Panc1 (cell line): ENCODE measurements at regions not wholly inside any gene's neighbourhood (a gene's known extent, or its start where the extent isn't known, plus 50 kb on each side); places are given as distances from the start of the nearest gene placed in this dataset.

ENCODE experiments used
- ATAC-seq: fragments of 200-7000 bp; cut with Tn5 transposase; 2 replicates; pipeline ENCODE4 v1.9.1; 2020; ENCODE audit warnings: mild to moderate bottlenecking, moderate library complexity
- BruUV-seq: library from RNA; stranded (reverse); fragments of 400-500 nt; replicated peaks from 2 replicates; lab custom pipeline; 2021; lab: Mats Ljungman, UMichigan
- CTCF ChIA-PET: fragments of 300-600 bp; sonication (Branson Sonifier 250); formaldehyde crosslinking; loops from one replicate; lab custom pipeline; 2022; ENCODE audit warnings: antibody characterized with exemption; lab: Charles Lee
- POLR2A ChIA-PET: fragments of 300-600 bp; sonication (Branson Sonifier 250); formaldehyde crosslinking; loops from one replicate; lab custom pipeline; 2022; ENCODE audit warnings: antibody characterized with exemption; lab: Charles Lee
- DNase-seq: peaks from one replicate; pipeline ENCODE4 v3.0.0-alpha.2; 2010; ENCODE audit warnings: low read depth, low spot score
- H3K27ac ChIP-seq: 2 replicates; pipeline ENCODE4 v1.5.1; 2011; ENCODE audit warnings: mild to moderate bottlenecking, low read length, inconsistent platforms
- H3K27me3 ChIP-seq: fragments of 200-500 bp; sonication (Bioruptor generic); 2 replicates; pipeline ENCODE4 v1.6.0; 2014; ENCODE audit warnings: low read length, inconsistent platforms; ENCODE audit not compliant: control insufficient read depth, insufficient read depth
- H3K36me3 ChIP-seq: fragments of 200-500 bp; sonication (Bioruptor generic); 2 replicates; pipeline ENCODE4 v1.5.1; 2014; ENCODE audit warnings: inconsistent platforms, mild to moderate bottlenecking, low read length, moderate library complexity; ENCODE audit not compliant: control insufficient read depth, insufficient read depth
- H3K4me1 ChIP-seq: 2 replicates; pipeline ENCODE4 v1.5.1; 2011; ENCODE audit warnings: inconsistent platforms, mild to moderate bottlenecking, low read length, moderate library complexity; ENCODE audit not compliant: control insufficient read depth, insufficient read depth
- H3K4me3 ChIP-seq, 2 experiments: 2 replicates each; pipeline ENCODE4 v1.5.1; 2011 to 2012; ENCODE audit warnings: low read depth in 2 of 2, low read length in 2 of 2, mild to moderate bottlenecking in 2 of 2, inconsistent platforms in 1 of 2, moderate library complexity in 1 of 2
- H3K9me3 ChIP-seq: fragments of 200-500 bp; sonication (Bioruptor generic); 2 replicates; pipeline ENCODE4 v1.5.1; 2014; ENCODE audit warnings: low read depth, mild to moderate bottlenecking, inconsistent platforms, low read length, moderate library complexity; ENCODE audit not compliant: control insufficient read depth, insufficient read depth
- POLR2AphosphoS5 ChIP-seq: IDR thresholded peaks from 2 replicates; pipeline ENCODE4 v1.6.1; 2012; ENCODE audit warnings: mild to moderate bottlenecking, low read depth, low read length, moderate library complexity
- SIN3A ChIP-seq: IDR thresholded peaks from 2 replicates; pipeline ENCODE4 v1.6.1; 2012; ENCODE audit warnings: low read depth, mild to moderate bottlenecking, low read length, moderate library complexity, borderline replicate concordance; ENCODE audit not compliant: insufficient read depth
- TCF7L2 ChIP-seq: IDR thresholded peaks from 2 replicates; pipeline ENCODE4 v1.6.1; 2011; ENCODE audit warnings: mild to moderate bottlenecking, low read depth, low read length, inconsistent platforms
- in situ Hi-C: cut with HindIII; loops from 2 replicates; pipeline ENCODE4 v1.10.0; 2016; ENCODE audit warnings: low sequenced_read_pairs, low pct_unique_long_range_greater_than_20kb
- intact Hi-C: fragments of 100-400 bp; cut with micrococcal nuclease; formaldehyde crosslinking; loops from one replicate; pipeline ENCODE4 v1.10.0; 2022; ENCODE audit not compliant: unreplicated experiment
- TF ChIP-seq, protein P1 (sequence below): fragments of 450-650 bp; IDR thresholded peaks from 2 replicates; pipeline ENCODE4 v1.5.1; 2017; ENCODE audit warnings: mild to moderate bottlenecking
- TF ChIP-seq, protein P2 (sequence below), 2 experiments: IDR thresholded peaks; 2 replicates each; pipeline ENCODE4 v1.6.1; 2011 to 2012; ENCODE audit warnings: low read depth in 2 of 2, control low read depth in 1 of 2, low read length in 1 of 2, mild to moderate bottlenecking in 1 of 2, moderate library complexity in 1 of 2; ENCODE audit not compliant: insufficient read depth in 1 of 2

DNA sequence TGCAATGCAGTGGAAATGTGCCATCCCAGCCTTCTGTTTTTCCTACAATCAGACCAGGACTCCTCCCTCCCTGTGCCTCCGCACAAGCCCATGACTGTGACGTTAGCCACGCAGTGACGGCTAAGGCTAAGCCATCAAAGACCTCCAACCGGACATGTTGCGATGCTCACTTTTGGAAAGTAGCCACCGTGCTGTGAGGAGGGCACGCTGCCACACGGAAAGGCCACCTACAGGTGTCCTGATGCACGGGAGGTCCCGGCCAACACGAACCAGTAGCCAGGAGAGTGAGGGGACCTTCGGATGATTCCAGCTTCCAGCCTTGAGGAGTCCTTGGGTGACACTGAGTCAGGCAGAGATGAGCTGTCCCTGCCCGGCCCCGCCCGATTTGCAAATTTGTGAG is 53.9 kb downstream of the FOXL1 start:
- no peak overlapping the region for H3K4me3 ChIP-seq
- CTCF ChIA-PET: no interaction called here
- ATAC-seq: no peak
- H3K9me3 ChIP-seq: no peaks in the 10 kb centered on the region
- intact Hi-C loops (no loop called here), in situ Hi-C loops (no loop called here)
- DNase-seq: no peak
- no peaks in the 10 kb centered on the region for H3K27me3 ChIP-seq
- no peaks in the 10 kb centered on the region for H3K36me3 ChIP-seq
- H3K27ac ChIP-seq: no peak overlapping the region
- POLR2A ChIA-PET: no interaction called here
- no peaks in the 10 kb centered on the region for H3K4me1 ChIP-seq
- no TSS peak for BruUV-seq
- TF ChIP-seq SIN3A: no peak
- no peak for TF ChIP-seq TCF7L2
- TF ChIP-seq, protein P1, sequence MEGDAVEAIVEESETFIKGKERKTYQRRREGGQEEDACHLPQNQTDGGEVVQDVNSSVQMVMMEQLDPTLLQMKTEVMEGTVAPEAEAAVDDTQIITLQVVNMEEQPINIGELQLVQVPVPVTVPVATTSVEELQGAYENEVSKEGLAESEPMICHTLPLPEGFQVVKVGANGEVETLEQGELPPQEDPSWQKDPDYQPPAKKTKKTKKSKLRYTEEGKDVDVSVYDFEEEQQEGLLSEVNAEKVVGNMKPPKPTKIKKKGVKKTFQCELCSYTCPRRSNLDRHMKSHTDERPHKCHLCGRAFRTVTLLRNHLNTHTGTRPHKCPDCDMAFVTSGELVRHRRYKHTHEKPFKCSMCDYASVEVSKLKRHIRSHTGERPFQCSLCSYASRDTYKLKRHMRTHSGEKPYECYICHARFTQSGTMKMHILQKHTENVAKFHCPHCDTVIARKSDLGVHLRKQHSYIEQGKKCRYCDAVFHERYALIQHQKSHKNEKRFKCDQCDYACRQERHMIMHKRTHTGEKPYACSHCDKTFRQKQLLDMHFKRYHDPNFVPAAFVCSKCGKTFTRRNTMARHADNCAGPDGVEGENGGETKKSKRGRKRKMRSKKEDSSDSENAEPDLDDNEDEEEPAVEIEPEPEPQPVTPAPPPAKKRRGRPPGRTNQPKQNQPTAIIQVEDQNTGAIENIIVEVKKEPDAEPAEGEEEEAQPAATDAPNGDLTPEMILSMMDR: no peak
- TF ChIP-seq, protein P2, sequence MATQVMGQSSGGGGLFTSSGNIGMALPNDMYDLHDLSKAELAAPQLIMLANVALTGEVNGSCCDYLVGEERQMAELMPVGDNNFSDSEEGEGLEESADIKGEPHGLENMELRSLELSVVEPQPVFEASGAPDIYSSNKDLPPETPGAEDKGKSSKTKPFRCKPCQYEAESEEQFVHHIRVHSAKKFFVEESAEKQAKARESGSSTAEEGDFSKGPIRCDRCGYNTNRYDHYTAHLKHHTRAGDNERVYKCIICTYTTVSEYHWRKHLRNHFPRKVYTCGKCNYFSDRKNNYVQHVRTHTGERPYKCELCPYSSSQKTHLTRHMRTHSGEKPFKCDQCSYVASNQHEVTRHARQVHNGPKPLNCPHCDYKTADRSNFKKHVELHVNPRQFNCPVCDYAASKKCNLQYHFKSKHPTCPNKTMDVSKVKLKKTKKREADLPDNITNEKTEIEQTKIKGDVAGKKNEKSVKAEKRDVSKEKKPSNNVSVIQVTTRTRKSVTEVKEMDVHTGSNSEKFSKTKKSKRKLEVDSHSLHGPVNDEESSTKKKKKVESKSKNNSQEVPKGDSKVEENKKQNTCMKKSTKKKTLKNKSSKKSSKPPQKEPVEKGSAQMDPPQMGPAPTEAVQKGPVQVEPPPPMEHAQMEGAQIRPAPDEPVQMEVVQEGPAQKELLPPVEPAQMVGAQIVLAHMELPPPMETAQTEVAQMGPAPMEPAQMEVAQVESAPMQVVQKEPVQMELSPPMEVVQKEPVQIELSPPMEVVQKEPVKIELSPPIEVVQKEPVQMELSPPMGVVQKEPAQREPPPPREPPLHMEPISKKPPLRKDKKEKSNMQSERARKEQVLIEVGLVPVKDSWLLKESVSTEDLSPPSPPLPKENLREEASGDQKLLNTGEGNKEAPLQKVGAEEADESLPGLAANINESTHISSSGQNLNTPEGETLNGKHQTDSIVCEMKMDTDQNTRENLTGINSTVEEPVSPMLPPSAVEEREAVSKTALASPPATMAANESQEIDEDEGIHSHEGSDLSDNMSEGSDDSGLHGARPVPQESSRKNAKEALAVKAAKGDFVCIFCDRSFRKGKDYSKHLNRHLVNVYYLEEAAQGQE (IDR thresholded peaks at IDR 0.05; ENCODE audit: insufficient read depth in 1 of 2, low read depth in 2 of 2, low read length in 1 of 2): no peak
- TF ChIP-seq POLR2AphosphoS5: no peak

DNA sequence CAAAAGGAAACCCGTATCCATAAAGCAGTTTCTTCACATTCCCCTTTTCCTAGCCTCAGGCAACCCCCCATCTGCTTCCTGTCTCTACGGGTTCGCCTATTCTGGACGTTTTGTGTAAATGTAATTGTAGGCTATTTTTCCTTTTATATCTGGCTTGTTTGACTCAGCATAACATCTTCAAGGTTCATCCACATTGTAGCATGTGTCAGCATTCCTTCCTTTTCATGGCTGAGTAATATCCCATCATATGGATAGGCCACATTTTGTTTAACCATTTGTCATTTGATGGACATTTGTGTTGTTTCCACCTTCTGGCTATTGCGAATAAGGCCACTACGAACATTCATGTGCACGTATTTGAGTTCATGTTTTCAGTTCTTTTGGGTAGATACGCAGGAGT is 54.6 kb downstream of the FOXL1 start:
- TF ChIP-seq, protein P2 (IDR thresholded peaks at IDR 0.05; ENCODE audit: insufficient read depth in 1 of 2, low read depth in 2 of 2, low read length in 1 of 2): no peak
- no peak for TF ChIP-seq POLR2AphosphoS5
- no peak for TF ChIP-seq SIN3A
- no peak for TF ChIP-seq TCF7L2
- TF ChIP-seq, protein P1: no peak
- ChIA-PET POLR2A (no interaction called here), CTCF (no interaction called here)
- BruUV-seq: no TSS peak
- intact Hi-C loops (no loop called here), in situ Hi-C loops (no loop called here)
- no peak for DNase-seq
- Histone ChIP-seq H3K27me3 (no peaks in the 10 kb centered on the region), H3K36me3 (no peaks in the 10 kb centered on the region), H3K4me1 (no peaks in the 10 kb centered on the region), H3K27ac (no peak overlapping the region), H3K4me3 (no peak overlapping the region), H3K9me3 (no peaks in the 10 kb centered on the region)
- ATAC-seq: no peak
